Right atrium auricular region (tissue), 2 donors: ENCODE measurements at regions not wholly inside any gene's neighbourhood (a gene's known extent, or its start where the extent isn't known, plus 50 kb on each side); places are given as distances from the start of the nearest gene placed in this dataset.

ENCODE experiments used
- DNase-seq: peaks from one replicate; pipeline ENCODE4 v3.0.0-alpha.2; 2019; ENCODE audit warnings: low spot score
- H3K27ac ChIP-seq, 2 donors: fragments of 200-600 bp; sonication (generic); 1 replicate in 1 of 2; 2 replicates in 1 of 2; pipeline ENCODE4 v1.5.1; 2016 to 2019
- H3K27me3 ChIP-seq, 2 donors: fragments of 200-600 bp; sonication (generic); one replicate each; pipeline versions ENCODE4 v1.5.1 to v1.6.0; 2017 to 2019
- H3K36me3 ChIP-seq: fragments of 200-600 bp; sonication (generic); one replicate; pipeline ENCODE4 v1.5.1; 2016
- H3K4me1 ChIP-seq, 2 donors: fragments of 200-600 bp; sonication (generic); one replicate each; pipeline versions ENCODE4 v1.5.1 to v1.6.0; 2017 to 2019
- H3K4me3 ChIP-seq, 2 donors: fragments of 200-600 bp; sonication (generic); 1 replicate in 1 of 2; 2 replicates in 1 of 2; pipeline ENCODE4 v1.5.1; 2017 to 2019; ENCODE audit warnings: mild to moderate bottlenecking in 1 of 2, moderate library complexity in 1 of 2
- H3K9me3 ChIP-seq, 2 donors: fragments of 200-600 bp; sonication (generic); one replicate each; pipeline ENCODE4 v1.5.1; 2019
- TF ChIP-seq, protein P1 (sequence below), 2 donors: fragments of 200-600 bp; sonication (generic); IDR thresholded peaks; one replicate each; pipeline ENCODE4 v1.5.1; 2019; ENCODE audit warnings: antibody characterized with exemption in 2 of 2

DNA sequence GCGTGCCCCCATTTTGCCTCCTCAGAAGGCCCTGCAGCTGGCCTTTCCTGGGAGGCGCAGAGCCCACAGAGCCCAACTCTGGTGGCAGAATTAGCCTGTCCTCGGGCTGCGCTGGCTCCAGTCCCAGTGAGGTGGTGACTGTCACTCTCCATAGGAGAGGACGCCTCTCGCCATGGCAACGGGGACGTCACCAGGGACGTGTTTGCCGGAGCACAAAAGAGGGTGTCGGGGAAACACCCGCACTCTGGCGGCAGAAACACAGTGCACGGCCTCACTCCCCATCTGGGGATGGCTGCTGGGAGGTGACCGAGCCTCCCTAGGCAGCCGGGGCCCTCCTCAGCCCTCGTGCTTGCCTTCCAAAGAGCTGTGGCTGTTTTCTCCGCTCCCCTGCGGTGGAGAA is 50.2 kb upstream of the NCOR2 start:
- DNase-seq = no peak
- TF ChIP-seq, protein P1, sequence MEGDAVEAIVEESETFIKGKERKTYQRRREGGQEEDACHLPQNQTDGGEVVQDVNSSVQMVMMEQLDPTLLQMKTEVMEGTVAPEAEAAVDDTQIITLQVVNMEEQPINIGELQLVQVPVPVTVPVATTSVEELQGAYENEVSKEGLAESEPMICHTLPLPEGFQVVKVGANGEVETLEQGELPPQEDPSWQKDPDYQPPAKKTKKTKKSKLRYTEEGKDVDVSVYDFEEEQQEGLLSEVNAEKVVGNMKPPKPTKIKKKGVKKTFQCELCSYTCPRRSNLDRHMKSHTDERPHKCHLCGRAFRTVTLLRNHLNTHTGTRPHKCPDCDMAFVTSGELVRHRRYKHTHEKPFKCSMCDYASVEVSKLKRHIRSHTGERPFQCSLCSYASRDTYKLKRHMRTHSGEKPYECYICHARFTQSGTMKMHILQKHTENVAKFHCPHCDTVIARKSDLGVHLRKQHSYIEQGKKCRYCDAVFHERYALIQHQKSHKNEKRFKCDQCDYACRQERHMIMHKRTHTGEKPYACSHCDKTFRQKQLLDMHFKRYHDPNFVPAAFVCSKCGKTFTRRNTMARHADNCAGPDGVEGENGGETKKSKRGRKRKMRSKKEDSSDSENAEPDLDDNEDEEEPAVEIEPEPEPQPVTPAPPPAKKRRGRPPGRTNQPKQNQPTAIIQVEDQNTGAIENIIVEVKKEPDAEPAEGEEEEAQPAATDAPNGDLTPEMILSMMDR (IDR thresholded peaks at IDR 0.05) = no peak
- Histone ChIP-seq H3K36me3 (no peaks in the 10 kb centered on the region), H3K4me1 (peaks cover 0 to 8% of the 10 kb centered on the region in 2 donors), H3K27me3 (no peaks in the 10 kb centered on the region), H3K9me3 (no peaks in the 10 kb centered on the region), H3K27ac (no peak overlapping the region), H3K4me3 (no peak overlapping the region)
